Endometrium (tissue), 2 donors: ENCODE measurements at regions not wholly inside any gene's neighbourhood (a gene's known extent, or its start where the extent isn't known, plus 50 kb on each side); places are given as distances from the start of the nearest gene placed in this dataset.
"Not testable (repeated sequence)": the region's sequence is repeated elsewhere in the genome, so short reads cannot be mapped to it uniquely, and the experiment has no call there.

Source experiments
- FAIRE-seq: peaks from 2 replicates; lab custom pipeline; 2012; peaks lifted over from hg19 to GRCh38; lab: Jason Lieb, UNC
- donor health status: control.
- donor health status: control.

DNA sequence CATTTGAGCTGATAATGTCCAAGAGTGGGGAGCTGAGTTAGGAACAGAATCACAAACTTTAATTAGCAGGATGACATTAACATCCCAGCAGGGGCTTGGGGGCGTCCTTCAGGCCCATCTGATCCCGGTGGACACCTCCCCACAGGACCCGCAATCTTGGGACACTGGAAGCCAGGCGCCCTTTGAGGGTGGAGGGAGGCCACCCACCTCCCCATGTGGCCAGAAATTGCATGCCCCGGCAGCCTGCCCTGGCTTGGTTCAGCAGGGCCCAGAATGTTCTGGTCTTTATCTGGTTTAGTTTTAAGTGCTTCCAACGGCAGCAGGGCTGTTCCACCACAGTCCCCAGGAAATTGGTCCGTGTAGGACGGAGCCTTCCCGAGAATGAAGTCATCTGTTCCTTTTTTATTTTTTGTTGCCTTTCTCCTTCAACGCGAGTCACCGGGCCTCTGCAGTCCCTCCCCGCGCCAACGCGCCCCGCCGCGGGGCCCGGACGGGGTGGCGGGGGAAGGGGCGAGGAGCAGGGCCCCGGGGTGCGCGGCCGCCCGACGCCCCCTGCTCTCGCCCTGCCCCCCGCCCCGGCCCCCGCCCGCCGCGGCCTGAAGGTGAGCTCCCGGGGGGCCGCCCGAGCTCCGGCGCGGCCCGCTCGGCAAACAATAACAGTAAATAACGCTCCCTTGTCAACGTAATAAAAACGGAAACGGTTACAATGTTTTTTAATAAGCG lies 207.9 kb downstream of the C9orf50 start:
- FAIRE-seq, result no peak

- not testable (repeated sequence) for FAIRE-seq
Measured at GRCh38 chr9:129412176-129412813, 208.6 kb downstream of the C9orf50 start.

GRCh38 chr9:129411501-129412175 lies 209.3 kb downstream of the C9orf50 start:
- no peak for FAIRE-seq

- FAIRE-seq, result no peak
Measured at GRCh38 chr9:129410226-129410625, 210.7 kb downstream of the C9orf50 start.

DNA sequence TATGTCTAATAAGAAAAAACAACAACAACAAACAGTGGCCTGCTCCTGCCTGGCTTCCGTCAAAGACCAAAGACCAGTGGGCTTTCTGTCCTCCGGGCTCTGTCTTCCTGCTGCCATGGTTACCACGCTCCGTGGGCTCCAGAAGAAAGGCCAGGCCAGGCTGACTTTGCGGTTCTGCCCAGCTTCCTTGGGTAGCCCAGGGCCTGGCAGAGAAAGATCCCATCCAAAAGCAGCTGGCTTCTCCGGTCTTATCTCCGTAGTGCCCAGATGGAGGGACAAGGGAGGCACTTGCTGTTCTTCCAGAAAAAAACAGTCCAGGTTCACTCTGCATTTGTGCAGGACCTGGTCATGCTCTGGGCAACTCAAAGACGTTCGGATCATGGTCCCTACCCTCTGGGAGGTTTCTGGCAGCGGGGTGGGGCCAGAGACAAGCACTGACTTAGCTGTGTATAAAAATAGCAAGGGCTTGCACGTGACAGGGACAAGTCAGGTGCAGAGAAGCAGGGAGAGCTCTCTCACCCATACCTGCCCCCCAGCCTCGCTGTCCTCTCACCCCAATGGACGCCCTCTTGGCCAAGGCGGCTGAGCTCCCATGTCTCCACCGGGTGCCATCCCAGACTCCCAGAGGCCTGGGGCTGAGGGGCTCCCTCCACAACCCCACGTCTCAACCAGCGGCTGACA lies 212.2 kb downstream of the C9orf50 start:
- no peak for FAIRE-seq

GRCh38 chr9:129407905-129408452 lies 212.9 kb downstream of the C9orf50 start:
- no peak for FAIRE-seq

DNA sequence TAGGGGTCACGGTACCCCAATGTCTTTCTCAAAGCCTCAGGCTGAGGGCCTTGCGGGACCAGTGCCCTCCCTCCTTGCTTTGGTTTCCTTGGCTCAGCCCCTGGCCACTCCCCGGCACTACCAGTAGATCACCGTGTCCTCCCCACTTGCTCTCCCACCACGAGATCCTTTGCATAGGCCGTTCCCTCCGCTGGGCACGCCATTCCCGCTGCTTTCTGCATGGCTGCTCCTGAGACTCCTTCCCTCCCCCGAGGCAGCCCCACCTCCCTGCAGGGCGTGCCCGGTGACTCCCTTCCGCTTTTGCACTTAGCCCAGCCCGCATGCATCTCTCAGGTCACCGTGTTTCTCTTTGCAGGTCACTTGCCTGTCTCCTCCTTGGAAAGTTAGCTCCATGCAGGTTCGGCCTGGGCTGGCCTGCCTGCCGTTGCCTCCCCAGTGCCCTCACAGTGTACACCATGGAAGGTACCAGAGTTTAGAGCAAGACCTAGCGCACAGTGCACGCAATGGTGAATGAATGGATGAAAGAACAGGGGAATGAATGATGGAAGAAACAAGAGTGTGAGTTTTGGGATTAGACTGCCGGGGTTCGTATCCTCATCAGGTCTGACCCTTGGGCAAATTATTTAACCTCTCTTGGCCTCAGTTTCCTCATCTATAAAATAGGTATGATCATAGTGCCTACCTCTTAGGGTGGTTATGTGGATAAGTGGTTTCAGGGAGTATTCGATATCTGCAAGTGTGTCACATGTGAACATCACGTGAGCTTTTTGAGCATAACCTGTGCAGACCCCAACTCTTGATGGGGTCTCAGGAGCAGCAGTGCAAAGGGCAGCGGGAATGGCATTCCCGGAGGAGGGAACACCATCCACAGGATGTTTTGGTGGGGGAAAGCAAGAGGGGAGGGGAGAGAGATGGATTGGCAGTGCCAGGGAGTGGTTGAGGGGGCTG lies 214.3 kb downstream of the C9orf50 start:
- no peak for FAIRE-seq

DNA sequence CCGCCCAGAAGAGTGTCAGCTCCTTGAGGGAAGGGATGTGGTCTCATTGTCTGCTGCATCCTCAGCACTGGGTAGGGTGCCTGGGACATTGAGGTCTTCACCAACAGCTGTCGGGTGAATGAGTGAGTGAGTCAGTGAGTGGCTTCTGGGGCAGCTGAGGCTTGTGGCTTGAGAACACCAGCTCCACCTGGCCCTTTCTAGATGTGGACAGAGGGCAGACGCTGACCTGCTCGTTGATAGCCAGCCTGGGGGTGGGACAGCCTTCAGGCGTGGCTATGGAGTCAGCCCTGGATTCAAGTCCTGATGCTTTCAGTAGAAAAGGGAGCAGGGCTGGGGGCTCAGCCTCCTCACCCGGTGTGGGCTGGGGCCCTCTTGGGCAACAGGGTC lies 215.1 kb downstream of the C9orf50 start:
- no peak for FAIRE-seq

GRCh38 chr9:129405089-129405826 lies 215.6 kb downstream of the C9orf50 start:
- FAIRE-seq, result no peak

GRCh38 chr9:129404621-129405020 lies 216.3 kb downstream of the C9orf50 start:
- FAIRE-seq, result no peak

- no peak for FAIRE-seq
Measured at GRCh38 chr9:129403779-129404620, 216.9 kb downstream of the C9orf50 start.

DNA sequence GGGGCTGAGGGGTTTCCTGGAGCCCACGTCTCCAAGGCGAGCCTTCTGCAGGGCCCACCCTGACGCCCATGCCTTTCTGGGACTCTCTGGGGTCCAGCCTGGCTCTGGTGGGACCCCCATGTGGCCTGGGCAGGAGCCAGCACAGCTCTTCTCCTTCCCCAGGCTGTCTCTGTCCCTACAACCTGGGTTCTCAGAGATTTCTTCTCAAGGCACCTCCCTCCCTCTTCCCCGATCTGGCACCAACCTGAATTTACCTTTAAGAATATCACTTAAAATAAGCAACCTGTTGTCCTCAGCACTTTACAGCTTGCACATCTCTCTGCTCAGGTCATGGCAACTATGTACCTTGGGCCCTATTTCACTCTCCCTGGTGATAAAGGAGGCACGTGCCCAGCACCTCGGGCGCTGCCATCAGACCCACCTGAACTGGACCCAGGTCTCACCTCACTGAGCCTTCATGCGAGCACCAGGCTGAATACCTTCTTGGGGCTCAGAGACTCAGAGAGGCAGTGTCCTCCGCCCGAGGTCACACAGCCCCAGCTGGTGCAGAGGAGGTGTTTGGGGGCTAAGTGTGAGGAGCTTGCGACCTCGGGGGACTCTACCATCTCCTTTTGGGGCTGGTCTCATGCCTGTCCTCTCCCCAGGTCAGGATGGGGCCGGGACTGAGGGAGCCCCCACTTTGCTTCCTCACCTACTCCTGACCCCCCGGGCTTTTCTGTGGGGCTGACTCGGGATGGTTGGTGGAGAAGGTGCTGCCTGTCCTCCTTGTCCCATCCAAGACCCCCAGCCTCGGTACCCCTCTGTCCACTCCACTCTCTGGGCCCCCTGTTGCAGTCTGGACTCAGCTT lies 217.7 kb downstream of the C9orf50 start:
- no peak for FAIRE-seq

DNA sequence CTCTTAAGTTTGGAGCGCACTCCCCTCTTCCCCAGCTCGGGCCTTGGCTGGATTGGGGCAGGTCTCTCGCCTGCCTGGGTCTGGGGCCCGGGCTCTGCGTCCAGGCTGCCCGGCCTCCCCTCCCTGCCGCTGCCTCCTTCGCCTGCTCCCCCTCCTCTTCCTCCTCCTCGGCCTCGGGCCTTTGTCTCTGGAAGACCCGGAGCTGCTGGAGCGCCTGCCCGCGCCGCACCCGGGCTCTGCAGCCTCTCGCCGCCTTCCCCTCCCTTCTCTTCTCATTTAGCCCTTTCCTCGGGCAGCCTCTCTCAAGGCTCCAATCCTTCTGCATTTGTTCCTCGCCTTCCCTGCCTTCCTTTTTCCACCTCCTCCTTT lies 218.5 kb downstream of the C9orf50 start:
- FAIRE-seq, result no peak

DNA sequence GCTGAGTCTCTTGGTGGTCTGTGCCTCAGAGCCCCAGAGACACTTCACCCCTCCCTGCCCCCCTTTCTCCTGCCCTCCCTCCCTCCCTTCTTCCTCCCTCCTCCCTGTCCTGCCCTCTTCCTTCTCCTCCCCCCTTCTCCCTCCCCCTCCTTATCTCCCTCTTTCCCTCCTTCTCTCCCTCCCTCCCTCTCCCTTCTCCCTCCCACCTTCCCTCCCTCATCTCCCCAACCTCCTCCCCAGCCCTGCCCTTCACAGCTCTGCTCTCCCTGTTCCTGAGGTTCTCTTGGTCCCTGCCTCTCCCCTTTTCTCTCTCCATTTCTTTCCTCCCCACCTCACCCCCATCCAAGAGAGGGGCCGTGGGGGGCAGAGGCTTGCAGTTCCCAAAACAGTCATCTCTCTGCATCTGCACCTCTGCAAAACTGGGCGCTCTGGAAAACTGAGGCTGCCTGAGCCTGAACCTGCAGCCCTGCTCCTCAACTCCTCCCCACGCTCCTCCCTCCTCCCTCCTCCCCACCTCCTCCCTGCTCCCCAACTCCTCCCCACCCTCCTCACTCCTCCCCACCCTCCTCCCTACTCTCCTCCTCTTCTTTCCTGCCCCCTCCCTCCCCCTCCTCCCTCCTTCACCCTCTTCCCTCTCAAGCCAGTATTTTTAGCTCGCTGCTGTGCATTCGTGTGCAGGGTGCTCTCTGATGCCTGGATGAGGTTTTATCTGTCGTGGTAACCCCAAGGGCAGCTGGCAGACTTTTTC lies 219.1 kb downstream of the C9orf50 start:
- FAIRE-seq, result no peak

- no peak for FAIRE-seq
Measured at GRCh38 chr9:129400971-129401622, 219.8 kb downstream of the C9orf50 start.

GRCh38 chr9:129400001-129400970 lies 220.6 kb downstream of the C9orf50 start:
- no peak for FAIRE-seq
